ENCODE measurements at regions not wholly inside any gene's neighbourhood (a gene's known extent, or its start where the extent isn't known, plus 50 kb on each side); places are given as distances from the start of the nearest gene placed in this dataset.

GRCh38 chr5:60177596-60177995, 284.1 kb upstream of the PDE4D start:
- Histone ChIP-seq H3K36me3 (ENCODE audit: control insufficient read depth, insufficient read depth, low read length) (no peaks in the 10 kb centered on the region), H2AFZ (replicated peaks; ENCODE audit: low read length, poor library complexity) (no peak overlapping the region), H3K27ac (ENCODE audit: insufficient read depth, low read length) (no peak overlapping the region), H3K27me3 (ENCODE audit: control insufficient read depth, insufficient read depth, low read length) (no peaks in the 10 kb centered on the region), H2BK120ac (ENCODE audit: low read depth, low read length) (no peak overlapping the region), H2BK5ac (ENCODE audit: low read depth, low read length, poor library complexity, severe bottlenecking) (no peak overlapping the region), H3K4me2 (ENCODE audit: low read depth, low read length) (no peak overlapping the region), H4K20me1 (ENCODE audit: insufficient read depth, low read length) (no peaks in the 10 kb centered on the region), H3K4me3 (ENCODE audit: insufficient read depth, low read depth, low read length) (no peak overlapping the region), H2BK15ac (ENCODE audit: low read depth, low read length) (no peak overlapping the region), H3K79me1 (ENCODE audit: low read depth in 1 of 2, low read length in 2 of 2) (no peaks in the 10 kb centered on the region), H3K9me3 (ENCODE audit: control insufficient read depth, insufficient read depth, low read length) (no peaks in the 10 kb centered on the region), H4K91ac (ENCODE audit: insufficient read depth, low read depth, low read length) (no peak overlapping the region), H3K56ac (ENCODE audit: extremely low read depth, insufficient read depth, low read length) (no peak overlapping the region), H4K5ac (ENCODE audit: low read depth, low read length) (no peak overlapping the region), H3K14ac (replicated peaks; ENCODE audit: low read depth, low read length) (no peak overlapping the region), H3K9me1 (ENCODE audit: insufficient read depth, low read length) (no peaks in the 10 kb centered on the region), H2AK5ac (ENCODE audit: low read depth, low read length) (no peak overlapping the region), H3K18ac (ENCODE audit: low read depth, low read length) (no peak overlapping the region), H3K4ac (ENCODE audit: low read depth, low read length) (no peak overlapping the region), H4K8ac (ENCODE audit: low read depth in 2 of 2, low read length in 2 of 2) (no peak overlapping the region), H3K9ac (ENCODE audit: low read depth, low read length) (no peak overlapping the region), H3K23ac (ENCODE audit: low read depth, low read length) (no peak overlapping the region), H3K4me1 (ENCODE audit: control insufficient read depth, insufficient read depth, low read length) (no peaks in the 10 kb centered on the region), H2BK20ac (ENCODE audit: low read depth, low read length) (no peak overlapping the region), H2AK9ac (replicated peaks; ENCODE audit: low read depth, low read length, poor library complexity) (no peak overlapping the region)
- ATAC-seq (ENCODE audit: low read depth) (no peak), DNase-seq (no peak)
- CTCF ChIA-PET = no interaction called here
- BruUV-seq (replicated peaks) = no TSS peak
- POLR2A ChIA-PET (ENCODE audit: unreplicated experiment) = no interaction called here
- dilution Hi-C loops (cut with HindIII; ENCODE audit: low sequenced_read_pairs, unreplicated experiment) (no loop called here), intact Hi-C loops (cut with micrococcal nuclease) (no loop called here), in situ Hi-C loops (cut with MboI; ENCODE audit: low sequenced_read_pairs) (no loop called here)
- TF ChIP-seq MAFK (IDR thresholded peaks at IDR 0.05; ENCODE audit: low read depth, low read length) (no peak), FOS (IDR thresholded peaks at IDR 0.05; ENCODE audit: low read depth, low read length) (no peak), CHD1 (IDR thresholded peaks at IDR 0.05; ENCODE audit: low read depth, low read length) (no peak), POLR2A (IDR thresholded peaks at IDR 0.05; ENCODE audit: low read depth, low read length) (no peak), RCOR1 (IDR thresholded peaks at IDR 0.05; ENCODE audit: insufficient replicate concordance, low read length) (no peak), USF2 (IDR thresholded peaks at IDR 0.05; ENCODE audit: low read depth, low read length) (no peak), RAD21 (IDR thresholded peaks at IDR 0.05; ENCODE audit: low read length) (no peak), MXI1 (IDR thresholded peaks at IDR 0.05; ENCODE audit: borderline replicate concordance, low read depth, low read length) (no peak), SMC3 (IDR thresholded peaks at IDR 0.05; ENCODE audit: low read depth, low read length) (no peak), CEBPB (IDR thresholded peaks at IDR 0.05; ENCODE audit: low read depth, low read length) (no peak), BHLHE40 (IDR thresholded peaks at IDR 0.05; ENCODE audit: low read depth, low read length) (no peak), NFE2L2 (IDR thresholded peaks at IDR 0.05; ENCODE audit: low read depth, low read length) (no peak), ELK1 (IDR thresholded peaks at IDR 0.05; ENCODE audit: borderline replicate concordance, low read depth, low read length) (no peak), RFX5 (IDR thresholded peaks at IDR 0.05; ENCODE audit: low read depth, low read length) (no peak), MAZ (IDR thresholded peaks at IDR 0.05; ENCODE audit: borderline replicate concordance, low read depth, low read length) (no peak)
- TF ChIP-seq, protein P1, sequence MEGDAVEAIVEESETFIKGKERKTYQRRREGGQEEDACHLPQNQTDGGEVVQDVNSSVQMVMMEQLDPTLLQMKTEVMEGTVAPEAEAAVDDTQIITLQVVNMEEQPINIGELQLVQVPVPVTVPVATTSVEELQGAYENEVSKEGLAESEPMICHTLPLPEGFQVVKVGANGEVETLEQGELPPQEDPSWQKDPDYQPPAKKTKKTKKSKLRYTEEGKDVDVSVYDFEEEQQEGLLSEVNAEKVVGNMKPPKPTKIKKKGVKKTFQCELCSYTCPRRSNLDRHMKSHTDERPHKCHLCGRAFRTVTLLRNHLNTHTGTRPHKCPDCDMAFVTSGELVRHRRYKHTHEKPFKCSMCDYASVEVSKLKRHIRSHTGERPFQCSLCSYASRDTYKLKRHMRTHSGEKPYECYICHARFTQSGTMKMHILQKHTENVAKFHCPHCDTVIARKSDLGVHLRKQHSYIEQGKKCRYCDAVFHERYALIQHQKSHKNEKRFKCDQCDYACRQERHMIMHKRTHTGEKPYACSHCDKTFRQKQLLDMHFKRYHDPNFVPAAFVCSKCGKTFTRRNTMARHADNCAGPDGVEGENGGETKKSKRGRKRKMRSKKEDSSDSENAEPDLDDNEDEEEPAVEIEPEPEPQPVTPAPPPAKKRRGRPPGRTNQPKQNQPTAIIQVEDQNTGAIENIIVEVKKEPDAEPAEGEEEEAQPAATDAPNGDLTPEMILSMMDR (conservative IDR thresholded peaks at IDR 0.05; ENCODE audit: low read depth, low read length) = no peak
- WGBS, 2 experiments (ENCODE audit: extremely low coverage in 2 of 2, insufficient read length in 1 of 2) = no CpG with 5 or more reads among the region's 4 CpGs
